H1 (cell line): ENCODE measurements at regions not wholly inside any gene's neighbourhood (a gene's known extent, or its start where the extent isn't known, plus 50 kb on each side); places are given as distances from the start of the nearest gene placed in this dataset.

Experiments used
- CTCF ChIA-PET: fragments of 300-600 bp; sonication (Branson Sonifier 250); formaldehyde crosslinking; loops from one replicate; lab custom pipeline; 2021; ENCODE audit not compliant: partially characterized antibody; lab: Charles Lee
- POLR2A ChIA-PET: fragments of 300-600 bp; sonication (Branson Sonifier 250); formaldehyde crosslinking; loops from one replicate; lab custom pipeline; 2021; ENCODE audit warnings: inconsistent platforms; ENCODE audit not compliant: partially characterized antibody; lab: Charles Lee
- DNase-seq, 2 experiments: peaks; one replicate each; pipeline versions ENCODE4 v3.0.0 to v3.0.0-alpha.2; 2010 to 2022; ENCODE audit warnings: low spot score in 2 of 2, low read depth in 1 of 2, mixed read lengths in 1 of 2
- FAIRE-seq: peaks from 2 replicates; lab custom pipeline; 2011; peaks lifted over from hg19 to GRCh38; lab: Jason Lieb, UNC
- H2AFZ ChIP-seq: 2 replicates; pipeline ENCODE4 v1.8.1; 2012; ENCODE audit warnings: low read length, inconsistent platforms
- H2AK5ac ChIP-seq: 2 replicates; pipeline ENCODE4 v1.6.1; 2013; ENCODE audit warnings: low read depth, low read length
- H2BK120ac ChIP-seq: replicated peaks from 2 replicates; pipeline ENCODE3; 2013; ENCODE audit warnings: low read depth, low read length, inconsistent platforms
- H2BK12ac ChIP-seq: 2 replicates; pipeline ENCODE4 v1.6.1; 2013; ENCODE audit warnings: low read depth, low read length
- H2BK15ac ChIP-seq: 2 replicates; pipeline ENCODE4 v1.6.1; 2013; ENCODE audit warnings: low read length
- H2BK20ac ChIP-seq: 2 replicates; pipeline ENCODE4 v1.6.1; 2013; ENCODE audit warnings: low read length
- H2BK5ac ChIP-seq: 2 replicates; pipeline ENCODE4 v1.6.1; 2013; ENCODE audit warnings: low read depth, low read length
- H3K14ac ChIP-seq: 2 replicates; pipeline ENCODE4 v1.6.1; 2013; ENCODE audit warnings: inconsistent platforms; ENCODE audit not compliant: insufficient read length
- H3K18ac ChIP-seq: 2 replicates; pipeline ENCODE4 v1.6.1; 2013; ENCODE audit warnings: low read length; ENCODE audit errors: extremely low read depth
- H3K23ac ChIP-seq: 2 replicates; pipeline ENCODE4 v1.6.1; 2013; ENCODE audit warnings: inconsistent platforms; ENCODE audit not compliant: insufficient read length
- H3K23me2 ChIP-seq: 2 replicates; pipeline ENCODE4 v1.6.1; 2013; ENCODE audit warnings: low read depth, low read length
- H3K27ac ChIP-seq: 2 replicates; pipeline ENCODE4 v1.6.1; 2011; ENCODE audit warnings: low read depth, low read length, inconsistent platforms
- H3K27me3 ChIP-seq, 4 experiments: replicated peaks in 1 of 4; 1 replicate in 1 of 4; 2 replicates in 3 of 4; pipeline versions ENCODE4 v1.6.1 to v1.8.1; 2011 to 2013; ENCODE audit warnings: low read length in 3 of 4, mild to moderate bottlenecking in 3 of 4, inconsistent platforms in 2 of 4, mixed read lengths in 2 of 4, moderate library complexity in 1 of 4; ENCODE audit not compliant: control insufficient read depth in 3 of 4, insufficient read depth in 3 of 4; ENCODE audit errors: extremely low read depth in 1 of 4
- H3K36me3 ChIP-seq, 4 experiments: 2 replicates each; pipeline versions ENCODE4 v1.6.1 to v1.8.1; 2011 to 2013; ENCODE audit warnings: mild to moderate bottlenecking in 4 of 4, low read length in 3 of 4, moderate library complexity in 2 of 4, control low read depth in 1 of 4, inconsistent platforms in 1 of 4; ENCODE audit not compliant: insufficient read depth in 4 of 4, control insufficient read depth in 2 of 4
- H3K4ac ChIP-seq: replicated peaks from 2 replicates; pipeline ENCODE3; 2013; ENCODE audit warnings: low read length, low read depth, mixed read lengths, inconsistent platforms; ENCODE audit not compliant: insufficient read length
- H3K4me1 ChIP-seq, 4 experiments: replicated peaks in 1 of 4; 1 replicate in 1 of 4; 2 replicates in 3 of 4; pipeline versions ENCODE4 v1.6.1 to v1.8.1; 2011 to 2013; ENCODE audit warnings: low read length in 3 of 4, inconsistent platforms in 2 of 4, mixed read lengths in 1 of 4; ENCODE audit not compliant: insufficient read depth in 4 of 4, control insufficient read depth in 3 of 4
- H3K4me2 ChIP-seq, 2 experiments: 2 replicates each; pipeline versions ENCODE4 v1.6.1 to v1.8.1; 2011 to 2013; ENCODE audit warnings: low read depth in 2 of 2, low read length in 2 of 2, control low read depth in 1 of 2, inconsistent platforms in 1 of 2, mild to moderate bottlenecking in 1 of 2; ENCODE audit not compliant: insufficient read depth in 1 of 2
- H3K4me3 ChIP-seq, 4 experiments: fragments of 200-600, 300-600 bp in 1 of 4; sonication (generic), shearing (Covaris generic), sonication (Bioruptor Twin) in 1 of 4; 2 replicates each; pipeline versions ENCODE4 v1.5.1 to v1.8.1; 2011 to 2016; ENCODE audit warnings: low read length in 4 of 4, low read depth in 3 of 4, control low read depth in 2 of 4, inconsistent platforms in 2 of 4, mild to moderate bottlenecking in 2 of 4, mixed read lengths in 1 of 4, moderate library complexity in 1 of 4; ENCODE audit not compliant: insufficient read depth in 2 of 4; ENCODE audit errors: extremely low read depth in 1 of 4
- H3K56ac ChIP-seq: replicated peaks from 2 replicates; pipeline ENCODE3; 2013; ENCODE audit warnings: low read depth, mild to moderate bottlenecking, mixed read lengths, low read length, inconsistent platforms; ENCODE audit not compliant: insufficient read length
- H3K79me1 ChIP-seq: 2 replicates; pipeline ENCODE4 v1.6.1; 2013; ENCODE audit warnings: low read depth, low read length, control low read depth
- H3K79me2 ChIP-seq, 2 experiments: 2 replicates each; pipeline versions ENCODE4 v1.6.1 to v1.8.1; 2012 to 2013; ENCODE audit warnings: low read length in 2 of 2, mild to moderate bottlenecking in 2 of 2, inconsistent platforms in 1 of 2; ENCODE audit not compliant: insufficient read depth in 2 of 2, control insufficient read depth in 1 of 2
- H3K9ac ChIP-seq, 4 experiments: replicated peaks in 1 of 4; 1 replicate in 1 of 4; 2 replicates in 3 of 4; pipeline versions ENCODE4 v1.6.1 to v1.8.1; 2011 to 2013; ENCODE audit warnings: low read depth in 3 of 4, low read length in 3 of 4, control low read depth in 2 of 4, mild to moderate bottlenecking in 2 of 4, moderate library complexity in 2 of 4, inconsistent platforms in 1 of 4; ENCODE audit errors: extremely low read depth in 1 of 4
- H3K9me3 ChIP-seq, 2 experiments: 2 replicates each; pipeline versions ENCODE4 v1.6.1 to v1.8.1; 2012 to 2013; ENCODE audit warnings: mild to moderate bottlenecking in 2 of 2, moderate library complexity in 2 of 2, control low read depth in 1 of 2, inconsistent platforms in 1 of 2, low read depth in 1 of 2, low read length in 1 of 2, mixed read lengths in 1 of 2; ENCODE audit not compliant: insufficient read depth in 2 of 2
- H4K20me1 ChIP-seq, 2 experiments: replicated peaks in 1 of 2; 2 replicates each; pipeline versions ENCODE3 to v1.8.1; 2011 to 2013; ENCODE audit warnings: inconsistent platforms in 2 of 2, low read length in 2 of 2, mild to moderate bottlenecking in 1 of 2; ENCODE audit not compliant: insufficient read depth in 2 of 2, control insufficient read depth in 1 of 2
- H4K5ac ChIP-seq: 2 replicates; pipeline ENCODE4 v1.6.1; 2013; ENCODE audit warnings: low read length, low read depth, mixed read lengths, inconsistent platforms; ENCODE audit not compliant: insufficient read length
- H4K8ac ChIP-seq: 2 replicates; pipeline ENCODE4 v1.8.0; 2013; ENCODE audit warnings: mild to moderate bottlenecking, moderate library complexity, low read length, inconsistent platforms; ENCODE audit not compliant: insufficient read depth; ENCODE audit errors: extremely low read depth
- H4K91ac ChIP-seq: replicated peaks from 2 replicates; pipeline ENCODE3; 2013; ENCODE audit warnings: low read length, mixed read lengths, inconsistent platforms; ENCODE audit not compliant: insufficient read length
- CEBPB ChIP-seq: IDR thresholded peaks from 2 replicates; pipeline ENCODE4 v1.6.1; 2012; ENCODE audit warnings: low read depth, low read length
- E2F6 ChIP-seq: IDR thresholded peaks from 2 replicates; pipeline ENCODE4 v1.6.1; 2012; ENCODE audit warnings: inconsistent platforms
- NRF1 ChIP-seq: IDR thresholded peaks from 2 replicates; pipeline ENCODE4 v1.6.1; 2011; ENCODE audit warnings: mild to moderate bottlenecking, low read depth, low read length, improper control_type of control experiment
- RFX5 ChIP-seq: IDR thresholded peaks from 2 replicates; pipeline ENCODE4 v1.6.1; 2011; ENCODE audit warnings: low read depth, low read length, improper control_type of control experiment, borderline replicate concordance
- RNF2 ChIP-seq: fragments of 200-900, 300-1000 bp; sonication (generic); IDR thresholded peaks from 2 replicates; pipeline ENCODE4 v1.7.1; 2016; ENCODE audit warnings: borderline replicate concordance, low read depth, mild to moderate bottlenecking, antibody characterized with exemption, low read length; ENCODE audit not compliant: poor library complexity, severe bottlenecking; ENCODE audit errors: missing control alignments
- WGBS, 2 experiments: shearing (Covaris generic) in 1 of 2; methylation state at CpG; one replicate each; pipeline versions ENCODE4 v1.1.6 to v1.1.7; 2013 to 2015; ENCODE audit warnings: low lambda C conversion rate in 2 of 2, mixed read lengths in 2 of 2, inconsistent platforms in 1 of 2, low coverage in 1 of 2, missing lambda C conversion rate in 1 of 2; ENCODE audit not compliant: insufficient replicate concordance in 2 of 2, insufficient coverage in 1 of 2, insufficient read length in 1 of 2; ENCODE audit errors: extremely low coverage in 1 of 2, missing lambda C conversion rate in 1 of 2; 5-methylcytosine and 5-hydroxymethylcytosine counted together

- H3K14ac ChIP-seq: no peak overlapping the region
- no peak overlapping the region for H4K5ac ChIP-seq
- CTCF ChIA-PET: no interaction called here
- H3K18ac ChIP-seq: no peak overlapping the region
- DNase-seq: no peak
- H4K20me1 ChIP-seq: no peaks in the 10 kb centered on the region
- H3K23ac ChIP-seq: no peak overlapping the region
- no peaks in the 10 kb centered on the region for H3K27me3 ChIP-seq
- H3K4me1 ChIP-seq: no peaks in the 10 kb centered on the region
- no peak overlapping the region for H3K27ac ChIP-seq
- H3K79me2 ChIP-seq: no peaks in the 10 kb centered on the region
- H3K79me1 ChIP-seq: no peaks in the 10 kb centered on the region
- no peak overlapping the region for H4K8ac ChIP-seq
- H2BK120ac ChIP-seq: no peak overlapping the region
- H2AFZ ChIP-seq: no peak overlapping the region
- H2BK5ac ChIP-seq: no peak overlapping the region
- POLR2A ChIA-PET: no interaction called here
- H4K91ac ChIP-seq: no peak overlapping the region
- no peak overlapping the region for H3K4me2 ChIP-seq
- 65% methylated on average over 3 of the region's 3 CpGs; no CpG with 5 or more reads in 1 of the 2 experiments for whole genome bisulfite sequencing, 2 experiments
- H3K4ac ChIP-seq: no peak overlapping the region
- no peak overlapping the region for H2BK20ac ChIP-seq
- H2BK15ac ChIP-seq: no peak overlapping the region
- TF ChIP-seq RFX5: no peak
- TF ChIP-seq NRF1: no peak
- no peak for TF ChIP-seq RNF2
- no peak for TF ChIP-seq CEBPB
- TF ChIP-seq E2F6: no peak
- no peak overlapping the region for H2AK5ac ChIP-seq
- H3K23me2 ChIP-seq: no peaks in the 10 kb centered on the region
- H3K9ac ChIP-seq: no peak overlapping the region
- H2BK12ac ChIP-seq: no peak overlapping the region
- no peaks in the 10 kb centered on the region for H3K9me3 ChIP-seq
- H3K36me3 ChIP-seq: no peaks in the 10 kb centered on the region
- no peak for FAIRE-seq
- no peak overlapping the region for H3K56ac ChIP-seq
- no peak overlapping the region for H3K4me3 ChIP-seq
Measured at GRCh38 chr7:9557853-9558252, 1124.4 kb downstream of the NXPH1 start.
